GM21528 (cell line): ENCODE measurements at regions not wholly inside any gene's neighbourhood (a gene's known extent, or its start where the extent isn't known, plus 50 kb on each side); places are given as distances from the start of the nearest gene placed in this dataset.
"Not testable (repeated sequence)": the region's sequence is repeated elsewhere in the genome, so short reads cannot be mapped to it uniquely, and the experiment has no call there.

Experiments used
- ATAC-seq: cut with Tn5 transposase; IDR thresholded peaks from one replicate; pipeline ENCODE4 v1.9.1; 2021; ENCODE audit warnings: mild to moderate bottlenecking, moderate library complexity; ENCODE audit not compliant: unreplicated experiment, low FRiP score

DNA sequence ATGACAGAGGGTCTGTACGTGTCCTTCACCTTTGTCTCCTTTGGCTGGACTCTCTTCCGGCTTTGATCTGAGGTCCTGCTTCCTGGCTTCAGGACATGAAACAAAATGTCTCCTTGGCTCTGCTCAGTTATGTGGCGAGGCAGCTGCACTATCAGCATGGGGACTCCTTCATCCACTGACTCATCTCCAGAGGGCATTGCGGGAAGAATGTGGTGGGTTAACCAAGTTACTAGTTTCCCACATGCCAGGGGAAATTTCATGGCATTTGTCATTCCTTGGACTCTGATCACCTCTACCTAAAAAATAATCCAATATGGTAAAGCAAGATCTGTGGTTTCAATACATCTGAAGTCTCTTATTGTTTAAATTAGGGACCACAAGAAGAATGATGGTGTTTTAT, 259.7 kb downstream of the MED10 start:
- no peak for ATAC-seq

GRCh38 chr5:6117212-6117611, 261.1 kb downstream of the MED10 start:
- ATAC-seq = no peak

DNA sequence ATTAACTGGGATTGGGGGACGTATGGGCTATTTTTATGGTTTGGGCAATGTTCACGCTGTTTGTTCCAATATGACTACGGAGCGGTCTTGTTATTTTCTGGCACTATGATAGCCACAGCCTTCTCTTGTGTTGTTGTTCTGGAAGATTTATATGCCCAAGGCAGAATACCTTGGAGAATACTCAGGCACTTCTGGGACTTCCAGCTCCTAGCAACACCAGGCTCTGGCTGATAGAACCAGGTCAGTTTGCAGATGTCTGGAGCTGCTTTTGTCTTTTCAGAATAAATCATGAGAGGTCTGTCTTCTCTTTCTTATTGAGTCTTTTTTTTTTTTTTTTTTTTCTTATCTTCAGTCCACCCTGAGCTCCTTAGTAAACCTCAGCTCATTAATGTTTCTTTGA, 262.5 kb downstream of the MED10 start:
- ATAC-seq = no peak

DNA sequence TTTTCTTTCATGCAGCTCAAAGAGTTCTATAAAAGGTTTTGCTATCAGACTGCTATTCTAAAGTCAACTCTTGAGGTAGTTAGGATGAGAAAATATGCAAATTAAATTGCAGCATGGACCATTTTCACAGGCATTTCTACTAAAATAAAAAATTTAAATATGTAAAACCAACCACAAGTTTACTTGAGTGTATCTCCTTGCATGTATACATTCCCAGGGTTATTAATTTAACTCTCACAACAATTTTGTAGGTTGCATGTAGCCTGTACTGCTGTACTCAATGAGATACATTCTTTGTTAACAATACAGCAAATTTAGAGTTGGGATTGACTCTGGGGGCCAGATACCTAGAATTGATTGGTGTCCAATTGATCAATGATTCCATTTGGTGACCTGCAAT, 265.8 kb downstream of the MED10 start:
- ATAC-seq = no peak

DNA sequence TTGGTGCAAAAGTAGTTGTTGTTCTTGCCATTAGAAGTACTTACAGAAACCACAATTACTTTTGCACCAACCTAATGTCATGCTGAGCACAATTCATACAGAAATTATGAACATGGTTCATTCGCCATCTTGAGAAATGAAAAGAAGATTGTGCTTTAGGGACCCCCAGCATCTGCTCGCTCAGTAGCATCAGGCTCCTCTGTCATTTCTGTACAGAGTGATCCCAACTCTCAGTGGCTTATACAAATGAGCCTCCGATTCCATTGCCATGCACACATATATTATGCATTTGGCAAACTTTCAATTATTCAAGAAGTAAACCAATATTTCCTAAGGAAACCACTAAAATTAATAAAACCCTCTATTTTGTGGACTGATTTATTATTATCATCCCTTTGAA, 266.2 kb downstream of the MED10 start:
- no peak for ATAC-seq

- no peak for ATAC-seq
These were observed 267.2 kb downstream of the MED10 start for GRCh38 chr5:6111131-6111530.

DNA sequence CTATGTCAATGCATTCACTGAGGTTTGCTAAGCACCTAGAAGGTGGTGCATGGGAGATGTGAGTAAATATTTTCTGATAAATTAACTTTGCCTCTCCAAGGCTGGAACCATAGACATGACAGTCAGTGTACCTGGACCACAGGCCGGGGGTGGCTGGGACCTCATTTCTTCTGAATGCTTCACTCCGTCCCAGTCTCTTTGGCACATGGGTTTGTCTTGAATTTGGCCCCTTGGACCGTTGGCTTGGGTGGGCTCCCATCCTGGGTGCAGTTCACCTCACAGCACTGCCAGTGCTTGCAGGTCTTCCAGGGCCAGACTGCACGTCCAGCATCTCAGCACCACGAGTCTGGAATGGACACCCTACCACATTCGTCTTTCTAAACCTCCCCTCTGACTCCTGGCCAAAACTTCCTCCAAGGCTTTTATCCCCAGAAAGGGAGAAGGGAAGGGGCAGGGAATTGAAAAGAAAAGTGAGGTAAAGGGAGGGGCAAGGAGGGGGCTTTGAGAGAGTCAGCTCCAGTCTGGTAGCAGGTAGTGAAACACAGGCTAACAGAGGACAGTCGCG, 267.8 kb downstream of the MED10 start:
- ATAC-seq = no peak

DNA sequence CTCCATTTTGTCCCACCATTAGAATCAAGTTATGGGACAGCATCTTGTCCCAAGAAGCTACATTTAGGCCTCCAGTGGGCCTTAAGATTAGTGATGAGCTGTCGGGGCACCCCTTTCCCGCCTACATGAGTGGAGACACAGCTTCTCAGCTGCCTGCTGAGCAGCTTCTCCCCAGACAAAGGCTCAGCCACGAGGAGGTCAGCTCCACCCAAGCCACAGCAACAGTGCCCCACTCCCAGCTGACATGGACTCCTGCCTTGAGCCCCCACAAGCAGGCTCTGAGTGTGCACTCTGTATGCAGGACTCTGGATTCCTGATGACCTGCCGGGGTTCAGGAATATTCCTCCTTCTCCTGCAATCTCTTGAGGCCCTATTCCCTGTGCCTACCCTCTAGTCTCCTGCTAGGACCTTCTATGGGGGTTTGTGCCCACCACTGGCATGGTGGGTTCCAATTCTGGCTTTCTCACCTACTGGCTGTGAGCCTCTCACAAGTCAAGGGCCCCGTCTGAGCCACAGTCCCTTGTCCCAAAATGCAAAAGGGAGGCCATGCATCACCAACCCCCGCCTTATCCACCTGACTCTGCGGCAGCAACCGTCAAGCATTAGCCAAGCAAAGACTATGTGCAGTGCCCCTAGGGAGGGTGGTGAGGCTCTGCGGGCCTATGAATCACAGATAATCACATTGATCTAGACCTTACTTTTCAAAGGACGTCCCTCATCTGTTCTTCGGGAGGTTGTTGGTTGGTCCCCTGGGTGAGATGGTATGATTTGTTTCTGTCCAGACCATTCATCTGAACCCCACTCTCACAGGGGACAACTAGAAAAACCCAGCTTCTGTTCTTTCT, 269.1 kb downstream of the MED10 start:
- no peak for ATAC-seq

GRCh38 chr5:6108540-6108848, 269.9 kb downstream of the MED10 start:
- ATAC-seq = no peak

- ATAC-seq = no peak
These were observed 270.4 kb downstream of the MED10 start for GRCh38 chr5:6107675-6108539.

DNA sequence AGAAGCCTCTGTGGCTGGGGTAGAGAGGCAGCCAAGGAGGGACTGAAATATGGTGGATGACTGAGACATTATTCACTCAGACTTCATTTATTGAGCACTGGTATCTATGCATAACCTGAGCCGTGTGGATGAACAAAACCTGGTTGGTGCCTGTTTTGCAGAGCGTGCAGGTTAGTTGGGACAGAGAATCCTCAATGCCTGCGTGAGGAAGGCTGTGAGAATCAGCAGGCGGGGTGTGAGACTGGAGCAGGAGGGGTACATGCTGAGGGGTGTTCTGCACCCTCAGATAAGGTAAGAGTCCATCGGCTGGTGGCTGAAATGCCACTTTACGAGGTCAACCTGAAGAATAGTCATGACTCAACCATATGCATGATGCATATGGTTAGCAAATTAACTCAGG, 271.6 kb downstream of the MED10 start:
- no peak for ATAC-seq

DNA sequence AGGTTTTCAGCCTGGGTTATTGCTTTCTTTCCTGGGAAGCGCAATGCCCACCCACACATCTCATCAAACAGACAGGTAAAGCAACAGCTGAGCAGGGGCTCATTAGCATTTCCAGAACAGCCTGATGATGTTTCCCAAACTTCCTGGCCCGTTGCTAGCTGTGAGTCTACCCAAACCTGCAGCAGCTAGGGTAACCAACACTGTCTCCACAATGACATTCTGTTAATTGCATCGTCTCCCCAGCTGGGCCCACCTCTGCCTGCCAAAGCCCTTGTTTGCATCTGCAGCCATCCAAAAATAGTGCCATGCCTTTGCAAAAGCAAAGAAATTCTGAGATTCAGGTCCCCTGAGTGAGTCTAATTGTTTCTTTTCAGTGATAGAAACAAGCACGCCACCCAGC, 273.0 kb downstream of the MED10 start:
- no peak for ATAC-seq

- no peak for ATAC-seq
These were observed 282.2 kb downstream of the MED10 start for GRCh38 chr5:6096101-6096500.

DNA sequence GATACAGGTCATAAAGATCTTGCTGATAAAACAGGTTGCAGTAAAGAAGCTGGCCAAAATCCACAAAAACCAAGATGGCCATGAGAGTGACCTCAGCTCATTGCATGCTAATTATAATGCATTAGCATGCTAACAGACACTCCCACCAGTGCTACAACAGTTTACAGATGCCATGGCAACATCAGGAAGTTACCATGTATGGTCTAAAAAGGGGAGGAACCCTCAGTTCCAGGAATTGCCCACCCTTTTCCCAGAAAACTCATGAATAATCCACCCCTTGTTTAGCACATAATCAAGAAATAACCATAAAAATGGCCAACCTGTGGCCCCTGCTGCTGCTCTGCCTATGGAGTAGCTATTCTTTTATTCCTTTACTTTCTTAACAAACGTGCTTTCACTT, 284.2 kb downstream of the MED10 start:
- not testable (repeated sequence) for ATAC-seq

DNA sequence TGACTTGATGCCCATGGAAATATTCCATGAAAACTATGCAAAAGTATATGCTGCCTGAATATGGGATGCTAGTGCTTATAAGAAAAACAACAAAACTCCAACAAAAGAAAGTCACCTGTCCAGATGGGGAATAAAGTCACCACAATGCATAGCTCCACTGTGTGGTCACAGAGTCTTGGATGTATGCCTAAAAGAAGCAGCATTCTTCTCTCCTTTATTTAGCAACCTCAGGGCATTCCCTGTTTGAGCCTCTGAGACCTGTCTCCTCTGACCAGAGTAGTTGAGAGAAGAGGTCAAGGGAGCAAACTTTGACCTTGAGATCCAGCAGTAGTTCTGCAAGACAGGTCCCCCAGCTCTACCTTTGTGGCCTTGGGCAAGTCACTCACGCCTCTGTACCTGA, 287.5 kb downstream of the MED10 start:
- ATAC-seq = no peak

- no peak for ATAC-seq
These were observed 288.2 kb downstream of the MED10 start for GRCh38 chr5:6090079-6090654.

DNA sequence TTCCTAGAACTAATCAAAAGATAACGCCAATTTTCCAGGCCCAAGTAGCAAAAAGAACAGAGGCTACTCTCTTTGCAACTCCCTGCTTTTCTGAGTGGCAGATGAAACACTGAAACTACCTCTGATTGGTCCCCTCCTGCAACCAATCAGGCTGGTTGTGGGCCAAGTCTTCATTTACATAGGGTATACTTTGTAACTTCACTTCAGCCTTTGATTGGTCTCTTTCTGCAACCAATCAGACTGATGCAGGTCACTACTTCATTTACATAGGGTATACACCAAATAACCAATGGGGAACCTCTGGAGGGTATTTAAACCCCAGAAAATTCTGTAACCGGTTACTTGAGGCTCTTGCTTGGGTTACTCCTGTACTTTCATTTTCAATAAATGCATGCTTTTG, 289.6 kb downstream of the MED10 start:
- no peak for ATAC-seq

- ATAC-seq = no peak
These were observed 290.8 kb downstream of the MED10 start for GRCh38 chr5:6087576-6087975.

GRCh38 chr5:6086871-6087270, 291.5 kb downstream of the MED10 start:
- no peak for ATAC-seq

GRCh38 chr5:6085341-6085860, 292.9 kb downstream of the MED10 start:
- ATAC-seq = no peak

GRCh38 chr5:6084836-6085235, 293.5 kb downstream of the MED10 start:
- no peak for ATAC-seq
